ELF-1 (cell line): ENCODE measurements at regions not wholly inside any gene's neighbourhood (a gene's known extent, or its start where the extent isn't known, plus 50 kb on each side); places are given as distances from the start of the nearest gene placed in this dataset.

Experiments
- DNase-seq: peaks from one replicate; pipeline ENCODE4 v3.0.0-alpha.2; 2016; ENCODE audit warnings: low read depth, low spot score

DNA sequence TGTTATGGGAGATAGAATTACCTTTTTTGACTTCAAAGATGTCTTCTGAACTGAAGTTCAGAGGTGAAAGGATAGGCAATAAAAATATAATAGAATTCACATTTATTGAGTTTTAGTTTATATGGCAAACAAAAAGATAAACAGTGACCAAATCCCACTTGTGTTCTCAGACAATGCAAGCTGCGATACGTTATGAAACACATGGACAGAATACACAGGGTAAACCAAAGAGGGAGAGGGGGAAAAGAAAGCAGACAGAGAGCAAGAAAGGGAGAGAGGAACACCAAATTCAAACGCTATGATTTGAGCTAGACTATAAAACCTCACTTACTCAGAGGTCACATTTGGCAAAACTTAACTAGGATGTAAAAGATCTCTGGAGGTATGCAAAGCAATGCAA is 238.2 kb upstream of the FLRT2 start:
- DNase-seq: no peak

DNA sequence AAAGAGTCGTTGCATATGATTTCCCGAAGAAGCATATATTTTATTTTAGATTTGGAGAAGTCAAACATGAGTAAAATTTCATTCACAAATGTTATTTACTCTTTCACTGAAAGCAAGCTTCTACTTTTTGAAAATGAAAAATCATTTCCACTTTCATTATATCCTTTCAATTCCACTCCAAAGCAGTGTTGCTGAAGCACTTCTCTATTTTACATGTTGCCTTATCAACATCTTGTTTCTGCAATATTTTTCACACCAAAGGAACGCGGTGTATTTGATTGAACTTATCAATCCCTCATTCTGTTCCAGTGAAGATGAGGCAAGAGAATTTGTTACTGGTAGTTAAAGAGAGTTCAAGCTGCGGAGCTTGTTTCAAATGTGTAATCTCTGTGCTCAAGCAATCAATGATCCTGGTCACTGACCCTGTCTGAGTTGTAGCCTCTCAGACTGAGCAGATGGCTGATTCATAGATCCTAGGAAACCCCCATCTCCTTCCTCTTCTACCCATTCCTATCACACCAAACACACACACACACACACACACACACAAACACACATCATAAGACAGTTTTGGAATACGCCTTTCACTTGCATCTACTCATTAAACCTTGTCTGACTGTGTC is 236.2 kb upstream of the FLRT2 start:
- no peak for DNase-seq

DNA sequence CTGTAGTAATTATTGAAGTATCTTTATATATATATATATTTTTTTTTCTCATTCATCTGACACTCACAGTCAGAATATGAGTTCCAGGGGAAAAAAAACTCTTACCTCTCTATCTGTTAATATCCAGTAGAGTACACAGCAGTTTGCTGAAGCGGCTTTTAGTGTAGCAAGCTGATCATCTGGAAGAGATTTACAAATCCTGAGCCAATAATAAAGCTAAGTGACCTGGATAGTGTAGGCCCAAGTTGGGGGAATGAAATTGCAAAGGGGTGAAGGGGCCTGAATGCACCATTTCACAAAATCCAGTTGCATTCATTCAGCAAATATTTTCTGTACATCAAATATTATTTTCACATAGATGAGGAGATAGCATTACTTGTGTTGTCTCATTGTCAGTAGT is 234.6 kb upstream of the FLRT2 start:
- no peak for DNase-seq

DNA sequence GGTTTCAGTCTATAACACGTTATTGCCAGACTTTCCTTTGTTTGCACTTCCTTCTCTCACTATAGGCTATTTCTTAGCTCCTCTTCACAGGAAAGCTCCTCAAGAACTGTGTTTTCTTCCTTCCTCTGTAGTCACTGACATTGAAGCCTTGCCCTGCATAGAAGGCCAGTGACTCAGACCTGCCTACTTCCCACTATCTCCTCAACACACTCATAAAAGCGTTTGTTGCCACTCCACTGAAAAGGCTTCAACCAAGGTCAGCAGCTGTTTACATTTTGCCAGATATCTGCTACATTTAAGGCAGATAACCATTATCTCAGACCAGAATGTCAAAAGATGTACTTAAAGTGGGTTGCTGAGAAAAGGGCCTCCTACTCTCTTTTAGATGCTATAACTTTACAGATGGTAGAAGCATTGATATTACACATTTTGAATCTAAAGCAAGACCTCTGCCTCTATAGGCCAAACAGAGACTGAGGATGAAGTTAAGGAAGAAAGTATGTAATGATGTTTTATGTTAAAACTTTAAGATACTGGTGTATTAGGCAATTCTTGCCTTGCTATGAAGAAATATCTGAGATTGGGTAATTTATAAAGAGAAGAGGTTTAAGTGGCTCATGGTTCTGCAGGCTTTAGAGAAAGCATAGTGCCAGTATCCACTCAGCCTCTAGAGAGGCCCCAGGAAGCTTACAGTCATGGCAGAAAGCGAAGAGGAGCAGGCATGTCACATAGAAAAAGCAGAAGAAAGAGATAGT is 233.3 kb upstream of the FLRT2 start:
- DNase-seq: peak; percentile 32

DNA sequence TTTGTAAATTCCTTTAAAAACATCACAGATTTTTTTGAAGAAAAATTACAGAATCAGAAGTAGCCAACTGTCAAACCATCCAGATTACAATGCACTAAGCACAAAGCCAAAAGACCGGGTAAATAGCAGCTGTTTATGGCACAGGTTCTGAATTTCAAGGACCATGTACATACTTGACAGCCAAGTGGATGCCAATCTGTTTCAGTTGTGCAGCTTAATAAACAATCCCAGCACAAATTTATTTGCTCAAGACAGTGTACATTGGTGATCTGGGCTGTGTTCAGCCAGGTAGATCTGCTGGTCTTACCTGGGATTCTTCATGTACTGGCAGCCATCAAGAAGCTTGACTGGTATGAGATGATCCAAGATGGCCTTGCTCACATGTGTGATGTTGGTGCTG is 229.8 kb upstream of the FLRT2 start:
- DNase-seq: no peak

DNA sequence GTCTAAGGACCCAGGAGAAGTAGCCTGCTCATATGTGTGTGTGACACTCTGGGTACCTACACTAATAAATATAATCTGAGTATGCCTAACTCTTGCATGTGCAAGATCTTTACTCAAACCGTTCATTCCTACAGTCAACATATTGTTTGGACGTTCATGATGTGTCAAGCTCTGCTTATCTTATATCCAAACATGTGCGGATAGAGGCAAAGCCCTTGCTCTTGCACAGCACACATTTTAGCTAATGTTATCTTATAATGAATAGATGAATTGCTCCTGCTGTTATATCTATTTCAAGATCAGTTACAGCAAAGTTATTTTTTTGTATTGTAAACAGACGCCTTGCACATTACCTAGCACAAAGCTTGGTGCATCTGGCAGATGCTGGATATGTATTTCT is 228.4 kb upstream of the FLRT2 start:
- no peak for DNase-seq

DNA sequence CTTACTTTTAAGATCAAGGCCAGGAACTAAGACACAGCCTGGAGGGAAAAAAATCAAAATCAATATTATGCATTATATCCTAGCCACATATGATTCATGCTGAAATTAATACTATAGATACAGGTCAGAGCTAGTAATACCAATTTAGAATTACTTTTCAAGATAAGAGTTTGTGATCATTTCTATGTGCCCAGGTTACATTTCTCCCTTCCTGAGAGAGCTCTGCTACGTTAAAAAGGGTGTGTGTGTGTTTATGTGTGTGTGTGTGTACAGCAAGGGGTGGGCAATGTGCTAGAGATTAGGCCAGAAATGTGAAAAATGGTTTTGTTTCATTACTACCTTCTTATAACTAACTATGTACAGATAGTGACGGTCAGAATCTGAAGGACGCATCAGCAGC is 223.9 kb upstream of the FLRT2 start:
- no peak for DNase-seq

DNA sequence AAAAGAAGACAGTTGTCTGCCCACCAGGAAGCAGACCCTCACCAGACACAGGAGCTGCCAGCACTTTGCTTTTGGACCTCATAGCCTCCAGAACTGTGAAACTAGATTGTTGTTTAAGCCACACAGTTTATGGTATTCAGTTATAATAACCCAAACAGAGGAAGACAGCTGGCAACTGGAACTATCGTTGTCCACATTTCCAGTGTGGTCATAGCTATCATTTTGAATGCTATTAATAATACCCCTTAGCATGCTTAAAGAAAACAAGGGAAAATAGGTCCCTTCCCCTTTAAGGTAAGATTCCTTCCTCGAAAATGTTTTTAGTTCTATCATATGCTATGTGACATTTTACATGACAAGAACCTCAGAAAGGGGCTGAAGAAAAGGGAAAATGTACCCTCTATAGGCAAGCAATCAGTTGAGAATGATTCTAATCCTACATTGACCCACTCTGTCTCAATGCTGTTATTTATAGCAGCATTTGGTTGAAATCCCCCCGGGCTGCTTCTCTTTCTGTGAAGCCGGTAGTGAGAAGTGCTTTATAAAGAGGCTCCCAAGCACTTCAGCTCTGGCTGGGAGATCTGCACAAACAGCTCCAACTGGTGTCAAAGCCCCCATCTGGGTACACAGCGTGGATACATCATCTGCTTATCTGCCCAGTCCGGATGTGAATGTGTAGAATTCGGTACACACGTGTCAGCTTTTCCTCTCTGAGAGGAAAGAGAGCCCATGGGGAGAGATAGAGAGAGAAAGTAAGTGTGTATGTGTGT is 221.2 kb upstream of the FLRT2 start:
- no peak for DNase-seq

DNA sequence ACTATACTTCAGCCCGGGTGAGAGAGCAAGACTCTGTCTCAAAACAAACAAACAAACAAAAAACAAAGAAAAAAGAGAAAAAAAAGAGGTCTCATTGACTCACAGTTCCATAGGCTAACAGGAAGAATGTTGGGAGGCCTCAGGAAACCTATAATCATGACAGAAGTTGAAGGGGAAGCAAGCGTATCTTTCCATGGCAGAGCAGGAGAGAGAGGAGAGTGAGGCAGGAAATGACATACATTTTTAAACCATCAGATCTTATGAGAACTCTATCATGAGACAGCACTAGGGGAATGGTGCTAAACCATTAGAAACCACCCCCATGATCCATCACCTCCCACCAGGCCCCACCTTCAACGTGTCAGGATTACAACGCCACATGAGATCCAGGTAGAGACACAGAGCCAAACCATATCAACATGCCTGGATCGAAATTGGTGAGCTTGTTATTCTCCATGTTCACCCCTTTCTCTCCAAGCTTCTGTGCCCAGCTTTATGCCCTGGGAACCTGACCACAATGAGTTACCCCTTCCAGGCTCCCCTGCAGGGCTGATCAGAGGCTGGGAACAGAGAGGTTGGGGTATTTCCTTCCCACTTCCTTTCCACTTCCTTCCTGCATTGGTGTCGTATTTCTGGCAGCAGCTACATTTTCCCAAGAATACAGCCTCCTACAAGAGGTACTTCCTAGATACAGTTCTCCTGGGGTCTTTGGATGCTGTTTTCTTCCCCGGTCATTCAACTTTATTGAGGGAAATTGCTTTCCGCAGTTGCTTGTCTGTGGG is 219.3 kb upstream of the FLRT2 start:
- no peak for DNase-seq

DNA sequence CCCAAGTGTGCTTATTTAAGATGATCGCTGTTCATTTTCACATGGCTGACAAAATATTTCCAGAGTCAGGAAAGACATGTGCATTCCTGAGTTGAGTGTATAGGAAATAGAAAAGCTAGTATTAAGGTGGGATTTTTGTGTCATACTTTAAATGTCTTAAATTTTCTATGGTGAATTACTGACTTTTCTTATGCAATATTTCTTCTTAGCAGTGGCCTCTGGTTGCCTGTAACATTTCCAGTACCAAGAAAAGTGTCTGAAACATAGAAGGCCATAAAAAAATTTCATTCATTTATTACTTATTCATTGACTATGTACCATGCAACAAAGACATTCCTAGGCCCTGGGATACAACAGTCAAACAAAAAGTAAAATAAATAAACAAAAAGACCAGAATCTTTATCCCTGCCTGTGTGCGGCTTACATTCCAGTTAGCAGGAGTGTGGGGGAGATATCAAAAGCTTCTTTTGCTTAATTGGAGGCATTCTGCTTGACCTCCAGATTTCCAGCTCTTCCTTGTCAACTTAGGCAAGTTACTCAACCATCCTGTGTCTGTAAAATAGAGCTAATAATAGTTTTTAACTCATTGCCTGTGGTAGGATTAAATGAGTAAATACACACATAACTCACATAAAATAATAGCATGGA is 216.3 kb upstream of the FLRT2 start:
- no peak for DNase-seq

DNA sequence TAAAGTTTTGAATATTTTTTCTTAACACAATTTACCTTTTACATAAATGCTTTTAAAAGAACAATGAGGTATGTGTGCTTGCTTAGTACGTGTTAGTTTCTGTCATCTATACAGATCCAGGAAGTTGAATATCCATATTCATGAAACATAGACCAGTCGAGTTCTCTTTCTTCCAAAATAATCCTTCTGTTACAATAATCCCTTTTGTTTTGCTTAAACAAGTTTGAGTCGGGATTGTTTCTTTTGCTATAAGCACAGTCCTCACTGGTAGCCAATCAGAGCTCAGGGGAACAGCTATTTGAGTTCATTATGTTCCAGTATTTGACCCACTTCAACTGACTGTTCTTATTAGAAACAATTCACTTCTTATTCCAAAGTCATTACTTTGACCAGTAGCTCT is 214.7 kb upstream of the FLRT2 start:
- DNase-seq: no peak

DNA sequence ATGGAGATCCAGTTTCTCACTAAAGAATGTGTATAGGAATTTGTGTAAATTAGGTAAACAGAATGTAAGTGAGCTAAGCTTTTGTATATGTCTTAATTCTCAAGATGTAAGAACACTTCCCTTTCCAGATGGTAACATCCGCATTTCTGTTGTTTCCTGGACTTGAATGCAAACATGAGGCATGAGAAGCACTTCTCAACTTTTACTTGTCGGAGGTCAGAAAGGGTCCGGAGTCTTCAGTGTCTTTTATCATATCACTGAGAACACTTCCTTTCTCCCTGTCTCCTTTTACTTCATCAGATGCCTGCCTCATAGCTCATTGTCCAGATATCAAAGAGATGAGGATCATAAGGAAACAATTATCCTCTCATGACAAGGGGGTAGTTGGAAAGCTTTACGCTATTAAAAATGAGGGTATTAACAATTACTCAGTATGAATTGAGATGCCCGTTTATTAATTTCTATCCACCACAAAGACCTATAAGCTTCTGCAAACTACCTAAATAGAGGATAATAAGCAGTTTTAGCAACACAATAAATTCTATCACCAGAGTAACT is 214.1 kb upstream of the FLRT2 start:
- DNase-seq: no peak

DNA sequence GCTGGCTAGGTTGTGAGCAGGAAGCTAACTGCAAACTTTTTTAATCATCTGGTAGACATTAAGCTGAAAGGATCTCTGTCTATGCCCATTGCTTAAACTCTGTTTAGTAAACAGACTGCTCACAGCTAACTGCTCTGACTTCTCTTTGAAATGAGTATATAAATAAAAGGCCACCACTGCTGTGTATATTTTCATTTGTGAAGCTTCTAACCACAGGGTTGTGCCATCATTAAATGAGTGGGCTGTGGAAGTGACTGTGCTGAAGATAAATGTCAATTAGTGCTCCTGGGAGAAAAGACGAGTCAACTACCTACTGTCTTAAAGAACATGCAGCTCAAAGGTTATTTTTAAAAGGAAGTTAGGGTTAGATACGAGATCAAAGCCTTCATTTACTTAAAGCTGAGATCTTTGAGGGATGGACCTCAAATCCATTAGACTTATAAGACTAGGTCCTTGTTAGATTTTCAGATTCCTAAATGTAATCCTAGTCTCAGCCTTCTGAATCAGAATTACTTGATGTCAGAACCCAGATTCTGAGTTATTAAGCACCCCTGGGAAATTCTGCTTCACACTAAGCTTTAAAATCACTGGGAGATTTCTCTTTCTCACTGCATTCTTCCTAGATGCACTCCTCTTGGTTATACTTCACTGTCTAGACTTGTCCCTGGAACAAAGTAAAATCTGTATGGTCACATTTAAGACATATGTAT is 213.1 kb upstream of the FLRT2 start:
- DNase-seq: no peak

DNA sequence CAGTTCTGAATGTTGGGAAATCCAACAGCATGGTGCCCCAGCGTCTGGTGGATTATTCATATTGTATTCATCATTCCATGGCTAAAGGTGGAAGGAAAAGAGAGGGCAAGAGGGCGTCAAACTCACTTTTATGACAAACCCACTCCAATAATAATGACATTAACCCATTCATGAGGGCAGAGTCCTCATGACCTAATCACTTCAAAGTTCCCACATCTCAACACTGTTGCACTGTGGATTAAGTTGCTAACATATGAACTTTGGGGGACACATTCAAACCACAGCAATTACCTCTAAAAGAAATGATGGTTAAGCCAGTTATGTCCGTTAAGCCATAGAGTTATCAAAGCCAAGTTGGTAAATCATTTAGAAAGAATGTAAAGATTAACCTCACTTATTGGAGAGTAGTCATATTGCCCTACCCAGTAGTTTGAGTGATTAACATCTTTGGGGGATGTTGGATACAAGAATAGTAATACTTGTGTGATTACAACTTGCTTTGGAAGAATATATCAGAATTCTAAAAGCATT is 212.4 kb upstream of the FLRT2 start:
- DNase-seq: no peak

DNA sequence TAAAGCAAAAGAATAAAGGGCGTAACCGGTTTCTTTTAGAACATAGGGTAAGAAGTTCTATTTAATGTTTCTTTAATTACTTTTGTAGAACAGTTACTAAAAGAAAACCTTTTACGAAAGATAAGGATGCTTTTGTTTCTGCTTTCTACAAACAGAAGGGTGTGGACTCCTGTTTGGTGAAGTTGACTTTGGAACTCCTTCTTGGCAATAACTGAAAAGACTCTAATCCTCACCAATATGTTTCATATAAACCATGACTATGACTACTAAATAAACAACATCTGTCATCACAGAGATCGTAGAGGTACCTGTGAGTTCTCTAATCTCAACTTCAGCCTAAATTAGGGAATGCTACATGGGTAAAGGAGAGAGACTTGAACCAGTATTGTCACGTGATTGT is 210.8 kb upstream of the FLRT2 start:
- no peak for DNase-seq

DNA sequence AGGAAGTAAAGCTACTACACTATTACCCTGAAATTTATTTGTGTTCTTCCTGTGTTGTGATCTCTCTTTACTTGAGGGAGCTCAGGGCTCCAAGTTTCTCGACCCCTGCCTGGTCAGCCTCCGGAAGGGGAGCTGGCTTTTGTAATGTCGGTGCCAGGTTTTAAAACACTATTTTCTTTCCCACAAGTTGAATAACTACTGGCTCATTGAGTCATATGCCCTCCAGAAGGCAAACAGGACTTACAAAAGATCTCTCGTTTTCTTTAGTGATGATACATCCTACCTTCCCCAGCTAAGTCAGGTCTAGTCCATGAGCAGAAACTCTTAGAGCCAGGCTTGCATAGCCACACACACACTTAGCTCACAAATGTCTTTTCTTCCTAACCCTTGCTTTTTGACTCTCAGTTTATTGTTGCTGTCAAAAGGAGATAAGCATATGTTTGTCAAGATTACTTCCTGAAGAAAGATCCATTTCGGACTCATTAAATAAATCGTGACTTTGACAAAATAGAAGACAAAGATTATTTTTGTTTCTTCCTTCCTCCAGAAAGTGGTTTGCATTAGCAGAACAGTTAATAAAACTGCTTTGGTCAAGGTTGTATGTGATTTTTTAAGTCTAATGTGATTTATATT is 209.8 kb upstream of the FLRT2 start:
- no peak for DNase-seq

DNA sequence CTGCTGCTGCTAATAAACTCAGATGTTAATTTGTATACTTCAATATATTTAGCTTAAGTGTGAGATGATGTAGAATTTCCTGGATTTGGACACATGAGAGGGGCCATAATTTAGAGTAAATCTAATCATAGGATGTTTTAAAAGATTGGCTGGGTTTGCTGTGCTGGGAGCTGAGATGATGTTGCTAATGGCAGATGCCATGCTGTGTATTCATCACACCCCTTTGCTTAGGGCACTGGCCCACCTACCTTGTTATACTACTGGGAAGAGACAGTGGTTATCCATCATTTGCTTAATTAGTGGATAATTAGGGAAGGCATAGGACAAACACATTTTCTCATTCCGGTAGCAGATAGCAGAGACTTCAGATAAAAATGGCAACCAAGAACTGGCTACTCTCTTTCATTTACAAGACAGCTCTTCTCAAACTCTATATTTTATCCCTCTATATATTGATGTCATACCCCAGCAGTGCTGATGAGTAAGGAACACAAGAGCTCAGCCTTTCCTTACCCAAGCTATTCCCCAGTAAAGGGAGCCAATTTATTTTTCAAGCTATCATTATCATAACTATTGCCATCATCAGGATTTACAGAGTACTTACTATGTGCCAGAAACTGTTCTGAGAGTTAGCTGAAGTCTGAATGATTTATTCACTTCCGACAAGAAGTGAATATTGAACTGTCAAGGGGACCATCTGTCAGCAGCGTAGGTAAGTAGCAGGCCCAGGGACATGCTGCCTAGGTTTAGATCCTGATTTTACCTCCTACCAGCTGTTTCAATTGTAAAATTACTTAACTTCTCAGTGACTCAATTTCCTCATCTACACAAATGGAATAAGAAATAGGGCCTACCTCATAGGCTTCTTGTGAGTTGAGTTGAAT is 204.6 kb upstream of the FLRT2 start:
- no peak for DNase-seq

DNA sequence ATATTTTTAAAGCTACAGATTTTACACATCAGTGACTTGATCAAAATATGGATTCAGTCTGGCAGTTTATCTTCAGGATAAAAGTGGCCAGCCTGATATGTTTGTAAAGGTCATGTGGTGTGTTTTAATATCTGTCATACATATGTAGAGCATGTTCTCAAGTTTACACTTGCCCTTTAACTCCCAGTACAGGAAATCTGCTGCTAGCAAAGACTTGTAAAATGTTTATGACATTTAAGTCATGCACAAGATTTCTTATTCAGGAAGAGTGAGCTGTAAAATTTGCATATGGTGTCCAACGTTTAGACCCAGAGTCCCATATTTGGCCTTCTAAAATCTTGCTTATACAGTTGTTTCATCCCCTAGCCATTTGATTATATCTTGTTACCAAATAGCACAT is 197.5 kb upstream of the FLRT2 start:
- DNase-seq: no peak

DNA sequence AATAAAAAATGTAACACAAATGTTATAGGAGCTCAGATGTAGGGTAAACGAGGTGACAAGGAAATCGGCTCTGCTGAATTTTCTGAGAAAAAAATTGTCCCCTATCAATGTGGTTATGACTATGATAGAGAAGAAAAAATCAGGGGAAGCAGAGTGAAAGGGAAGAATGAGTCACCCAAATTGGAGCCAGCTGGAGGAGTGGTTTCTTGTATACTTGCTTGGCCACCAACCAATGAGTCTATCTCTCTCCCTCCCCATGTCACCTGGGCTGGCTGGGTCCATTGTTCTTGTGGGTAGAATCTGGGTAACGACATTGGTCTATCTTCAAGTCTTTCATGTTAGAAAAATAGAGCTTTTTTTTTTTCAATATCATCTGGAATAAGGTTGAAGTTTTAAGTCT is 196.6 kb upstream of the FLRT2 start:
- DNase-seq: no peak
